Stimulated activated CD4-positive, alpha-beta T cell treated with anti-CD3 and anti-CD28 coated beads, Interleukin-4, amount 100 ng/mL, for 4 hours (primary cell): ENCODE measurements at regions not wholly inside any gene's neighbourhood (a gene's known extent, or its start where the extent isn't known, plus 50 kb on each side); places are given as distances from the start of the nearest gene placed in this dataset.

Source experiments
- DNase-seq, 2 experiments: peaks; one replicate each; pipeline ENCODE4 v3.0.0-alpha.2; 2020

GRCh38 chr3:176931991-176932390, 265.3 kb downstream of the TBL1XR1 start:
- DNase-seq, result no peak

- DNase-seq, result no peak
These were observed 266.3 kb downstream of the TBL1XR1 start for GRCh38 chr3:176930942-176931341.

- DNase-seq, result no peak
These were observed 268.7 kb downstream of the TBL1XR1 start for GRCh38 chr3:176928582-176928931.

- DNase-seq, result no peak
These were observed 269.3 kb downstream of the TBL1XR1 start for GRCh38 chr3:176927706-176928581.

- DNase-seq, result no peak
These were observed 270.0 kb downstream of the TBL1XR1 start for GRCh38 chr3:176927280-176927679.

- no peak for DNase-seq
These were observed 270.6 kb downstream of the TBL1XR1 start for GRCh38 chr3:176926688-176927087.

GRCh38 chr3:176926034-176926433, 271.2 kb downstream of the TBL1XR1 start:
- DNase-seq, result no peak

- DNase-seq, result no peak
These were observed 276.5 kb downstream of the TBL1XR1 start for GRCh38 chr3:176920766-176921160.

- no peak for DNase-seq
These were observed 277.2 kb downstream of the TBL1XR1 start for GRCh38 chr3:176919836-176920765.

GRCh38 chr3:176916777-176917176, 280.5 kb downstream of the TBL1XR1 start:
- DNase-seq, result no peak

- DNase-seq, result no peak
These were observed 282.5 kb downstream of the TBL1XR1 start for GRCh38 chr3:176914764-176915163.

GRCh38 chr3:176911579-176911978, 285.7 kb downstream of the TBL1XR1 start:
- no peak for DNase-seq

- no peak for DNase-seq
These were observed 288.2 kb downstream of the TBL1XR1 start for GRCh38 chr3:176909044-176909443.

GRCh38 chr3:176906046-176906905, 291.0 kb downstream of the TBL1XR1 start:
- no peak for DNase-seq

GRCh38 chr3:176905331-176905730, 292.0 kb downstream of the TBL1XR1 start:
- DNase-seq, result no peak

- no peak for DNase-seq
These were observed 292.8 kb downstream of the TBL1XR1 start for GRCh38 chr3:176904506-176904905.

- DNase-seq, result no peak
These were observed 300.6 kb downstream of the TBL1XR1 start for GRCh38 chr3:176896640-176897039.

GRCh38 chr3:176896165-176896564, 301.1 kb downstream of the TBL1XR1 start:
- DNase-seq, result no peak

GRCh38 chr3:176879710-176880109, 317.6 kb downstream of the TBL1XR1 start:
- no peak for DNase-seq

GRCh38 chr3:176873261-176873660, 324.0 kb downstream of the TBL1XR1 start:
- no peak for DNase-seq

- DNase-seq, result peak; percentile 30 to 41
These were observed 324.5 kb downstream of the TBL1XR1 start for GRCh38 chr3:176872771-176873209.

GRCh38 chr3:176870451-176870850, 326.8 kb downstream of the TBL1XR1 start:
- no peak for DNase-seq
